NT2/D1 (cell line): ENCODE measurements at regions not wholly inside any gene's neighbourhood (a gene's known extent, or its start where the extent isn't known, plus 50 kb on each side); places are given as distances from the start of the nearest gene placed in this dataset.

Source experiments
- SUZ12 ChIP-seq: IDR thresholded peaks from 2 replicates; pipeline ENCODE4 v1.6.1; 2011; ENCODE audit not compliant: insufficient read length, insufficient read depth; ENCODE audit errors: extremely low read depth
- YY1 ChIP-seq: IDR thresholded peaks from 2 replicates; pipeline ENCODE4 v1.6.1; 2011; ENCODE audit not compliant: insufficient read length, insufficient read depth
- ZNF274 ChIP-seq: IDR thresholded peaks from 2 replicates; pipeline ENCODE4 v1.6.1; 2011; ENCODE audit warnings: mild to moderate bottlenecking, low read depth, low read length

DNA sequence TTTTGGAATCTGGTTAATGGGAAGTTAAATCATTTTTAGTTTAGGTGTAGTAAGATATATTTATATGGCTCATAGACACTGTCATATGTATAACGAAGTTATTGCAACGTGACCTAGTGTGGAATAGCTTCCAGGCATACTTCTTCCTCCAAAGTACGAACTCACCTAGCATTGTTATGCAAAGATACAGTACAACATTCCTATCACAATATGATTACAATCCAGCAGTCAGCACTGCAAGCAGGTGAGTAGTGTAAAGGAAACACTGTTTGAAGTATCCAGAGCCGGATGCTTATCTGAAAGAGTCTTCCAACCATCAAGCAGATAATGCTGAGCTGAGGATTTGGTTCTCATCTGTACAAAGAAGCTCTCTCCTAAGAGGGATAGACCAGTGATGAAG, 754.4 kb upstream of the IGFBP3 start:
- no peak for TF ChIP-seq SUZ12
- TF ChIP-seq YY1: no peak
- TF ChIP-seq ZNF274: no peak
